K562 (cell line): ENCODE measurements at regions not wholly inside any gene's neighbourhood (a gene's known extent, or its start where the extent isn't known, plus 50 kb on each side); places are given as distances from the start of the nearest gene placed in this dataset.

ENCODE experiments used
- ATAC-seq: fragments of 200-7000 bp; cut with Tn5 transposase; 3 replicates; pipeline ENCODE4 v1.9.1; 2020; ENCODE audit warnings: moderate library complexity
- BruUV-seq: library from RNA; stranded (reverse); fragments of 400-500 nt; replicated peaks from 2 replicates; lab custom pipeline; 2021; lab: Mats Ljungman, UMichigan
- CTCF ChIA-PET: fragments of 300-600 bp; formaldehyde crosslinking; extraction: SDS; loops from one replicate; lab custom pipeline; 2021; ENCODE audit warnings: low intra/inter-chr PET ratio; lab: Yijun Ruan, JAX
- POLR2A ChIA-PET: fragments of 300-600, 350-650 bp; sonication (Branson Sonifier 250); formaldehyde crosslinking; extraction: SDS; loops from one replicate; lab custom pipeline; 2021; ENCODE audit warnings: antibody characterized with exemption, inconsistent platforms; lab: Yijun Ruan, JAX
- DNase-seq, 4 experiments: peaks; one replicate each; pipeline versions ENCODE4 v3.0.0 to v3.0.0-alpha.2; 2011 to 2018; ENCODE audit warnings: low spot score in 3 of 4, mixed read lengths in 3 of 4; ENCODE audit errors: extremely low read depth in 1 of 4
- FAIRE-seq: peaks from 2 replicates; lab custom pipeline; 2011; peaks lifted over from hg19 to GRCh38; lab: Jason Lieb, UNC
- H2AFZ ChIP-seq: 2 replicates; pipeline ENCODE4 v1.6.0; 2011; ENCODE audit warnings: low read depth, low read length, control low read depth, inconsistent platforms
- H3K27ac ChIP-seq: fragments of 200-600 bp; 3 replicates; pipeline ENCODE4 v1.8.0; 2011; ENCODE audit warnings: low read depth, mild to moderate bottlenecking, control low read depth, inconsistent platforms, low read length, moderate library complexity, mixed read lengths; ENCODE audit errors: extremely low read depth
- H3K27me3 ChIP-seq, 2 experiments: fragments of 300-600 bp in 1 of 2; 2 replicates in 1 of 2; 3 replicates in 1 of 2; pipeline versions ENCODE4 v1.6.0 to v1.8.0; 2011; ENCODE audit warnings: inconsistent platforms in 2 of 2, low read length in 2 of 2, mild to moderate bottlenecking in 1 of 2, mixed read lengths in 1 of 2, moderate library complexity in 1 of 2; ENCODE audit not compliant: control insufficient read depth in 2 of 2, insufficient read depth in 2 of 2
- H3K36me3 ChIP-seq: fragments of 300-600 bp; 3 replicates; pipeline ENCODE4 v1.8.0; 2011; ENCODE audit warnings: mild to moderate bottlenecking, low read length, inconsistent platforms; ENCODE audit not compliant: control insufficient read depth, insufficient read depth
- H3K4me1 ChIP-seq, 2 experiments: fragments of 200-600 bp in 1 of 2; replicated peaks in 1 of 2; 2 replicates in 1 of 2; 3 replicates in 1 of 2; pipeline versions ENCODE4 v1.5.1 to v1.8.0; 2011; ENCODE audit warnings: inconsistent platforms in 2 of 2, low read length in 2 of 2, mild to moderate bottlenecking in 1 of 2, mixed read lengths in 1 of 2, moderate library complexity in 1 of 2; ENCODE audit not compliant: control insufficient read depth in 2 of 2, insufficient read depth in 2 of 2
- H3K4me2 ChIP-seq: 2 replicates; pipeline ENCODE4 v1.6.1; 2011; ENCODE audit warnings: low read length, control low read depth, inconsistent platforms, mixed read lengths; ENCODE audit not compliant: insufficient read depth
- H3K4me3 ChIP-seq: fragments of 200-600 bp; sonication (generic), shearing (Covaris generic); 2 replicates; pipeline ENCODE4 v1.5.1; 2016; ENCODE audit warnings: control low read depth, inconsistent platforms
- H3K79me2 ChIP-seq: fragments of 200-600 bp; 3 replicates; pipeline ENCODE4 v1.8.0; 2011; ENCODE audit warnings: low read length, inconsistent platforms; ENCODE audit not compliant: control insufficient read depth, insufficient read depth
- H3K9ac ChIP-seq, 2 experiments: 2 replicates each; pipeline versions ENCODE4 v1.6.0 to v1.6.1; 2011; ENCODE audit warnings: low read depth in 2 of 2, low read length in 2 of 2, control low read depth in 1 of 2, inconsistent platforms in 1 of 2, mild to moderate bottlenecking in 1 of 2, mixed read lengths in 1 of 2; ENCODE audit not compliant: insufficient read depth in 1 of 2
- H3K9me1 ChIP-seq: one replicate; pipeline ENCODE4 v1.6.0; 2011; ENCODE audit warnings: inconsistent platforms, mild to moderate bottlenecking, low read length, moderate library complexity; ENCODE audit not compliant: control insufficient read depth, insufficient read depth
- H3K9me3 ChIP-seq: replicated peaks from 2 replicates; pipeline ENCODE4 v1.5.1; 2011; ENCODE audit warnings: low read depth, low read length, inconsistent platforms; ENCODE audit not compliant: control insufficient read depth, insufficient read depth
- H4K20me1 ChIP-seq: replicated peaks from 2 replicates; pipeline ENCODE4 v1.6.1; 2011; ENCODE audit warnings: low read length, inconsistent platforms, mixed read lengths; ENCODE audit not compliant: control insufficient read depth, insufficient read depth
- ARHGAP35 ChIP-seq: fragments of 450-650 bp; IDR thresholded peaks from 2 replicates; pipeline ENCODE4 v1.6.1; 2018; ENCODE audit not compliant: partially characterized antibody
- CSDE1 ChIP-seq, 2 experiments: fragments of 450-650 bp; IDR thresholded peaks; 2 replicates each; pipeline ENCODE4 v1.6.1; 2016; ENCODE audit warnings: mild to moderate bottlenecking in 1 of 2
- ELF2 ChIP-seq: fragments of 250-450 bp; sonication (Bioruptor Pico); IDR thresholded peaks from 2 replicates; pipeline ENCODE4 v1.5.0; 2021; ENCODE audit warnings: mild to moderate bottlenecking
- ETS1 ChIP-seq: conservative IDR thresholded peaks from 2 replicates; pipeline ENCODE4 v1.6.1; 2011; ENCODE audit warnings: low read depth, mild to moderate bottlenecking, low read length; ENCODE audit not compliant: control insufficient read depth
- FOXP4 ChIP-seq: sonication (generic); formaldehyde crosslinking; IDR thresholded peaks from 2 replicates; pipeline ENCODE4 v1.8.0; 2022; ENCODE audit warnings: mild to moderate bottlenecking, missing genetic modification reagents, borderline replicate concordance
- IRF1 ChIP-seq: sonication (generic); formaldehyde crosslinking; IDR thresholded peaks from 2 replicates; pipeline ENCODE4 v1.8.0; 2022; ENCODE audit warnings: missing genetic modification reagents, mild to moderate bottlenecking, borderline replicate concordance
- MAX ChIP-seq: sonication (generic); formaldehyde crosslinking; IDR thresholded peaks from 2 replicates; pipeline ENCODE4 v1.9.0; 2022; ENCODE audit warnings: mild to moderate bottlenecking, missing genetic modification reagents
- NCOA6 ChIP-seq: fragments of 450-650 bp; IDR thresholded peaks from 2 replicates; pipeline ENCODE4 v1.6.1; 2017; ENCODE audit warnings: mild to moderate bottlenecking
- NFXL1 ChIP-seq: fragments of 450-650 bp; formaldehyde crosslinking; IDR thresholded peaks from 2 replicates; pipeline ENCODE4 v1.4.0; 2021; ENCODE audit warnings: mild to moderate bottlenecking
- NRF1 ChIP-seq, 2 experiments: fragments of 450-650 bp; IDR thresholded peaks in 1 of 2; conservative IDR thresholded peaks in 1 of 2; 2 replicates each; pipeline ENCODE4 v1.6.1; 2014; ENCODE audit warnings: mild to moderate bottlenecking in 2 of 2
- RBM34 ChIP-seq: fragments of 200-400 bp; formaldehyde crosslinking; IDR thresholded peaks from 2 replicates; pipeline ENCODE4 v1.6.1; 2018; ENCODE audit warnings: low read length, borderline replicate concordance; ENCODE audit not compliant: insufficient read depth
- SREBF1 ChIP-seq: fragments of 150-350 bp; IDR thresholded peaks from 2 replicates; pipeline ENCODE4 v1.6.1; 2014; ENCODE audit warnings: antibody characterized with exemption, low read depth, low read length, borderline replicate concordance
- TSC22D4 ChIP-seq: fragments of 450-650 bp; IDR thresholded peaks from 2 replicates; pipeline ENCODE4 v1.6.1; 2016; ENCODE audit warnings: missing genetic modification characterization, missing biosample characterization, control low read depth
- ZNF121 ChIP-seq: sonication (generic); formaldehyde crosslinking; conservative IDR thresholded peaks from 2 replicates; pipeline ENCODE4 v1.8.0; 2022; ENCODE audit warnings: missing genetic modification reagents
- ZNF217 ChIP-seq: sonication (generic); formaldehyde crosslinking; IDR thresholded peaks from 2 replicates; pipeline ENCODE4 v1.8.0; 2022; ENCODE audit warnings: mild to moderate bottlenecking, missing genetic modification reagents
- ZNF384 ChIP-seq: IDR thresholded peaks from 2 replicates; pipeline ENCODE4 v1.6.1; 2012; ENCODE audit warnings: low read depth, low read length, improper control_type of control experiment
- WGBS: fragments of 100-300 bp; shearing (Covaris generic); methylation state at CpG from one replicate; pipeline ENCODE4 v1.1.6; 2016; ENCODE audit warnings: low coverage, mixed read lengths; ENCODE audit not compliant: insufficient coverage; ENCODE audit errors: missing lambda C conversion rate; 5-methylcytosine and 5-hydroxymethylcytosine counted together
- in situ Hi-C: fragments of 300-500 bp; cut with MboI; formaldehyde crosslinking; loops from 4 replicates; pipeline ENCODE4 v1.15.0; 2018; ENCODE audit warnings: inconsistent platforms, mixed read lengths
- intact Hi-C: fragments of 100-400 bp; cut with micrococcal nuclease; formaldehyde crosslinking; loops from 2 replicates; pipeline ENCODE4 v1.14.2; 2022

GRCh38 chr1:219987325-219987724 lies 59.0 kb upstream of the SLC30A10 start (continued):
- no peak for TF ChIP-seq MAX
- TF ChIP-seq TSC22D4 (tag) = no peak
- TF ChIP-seq RBM34 = no peak
- no peak for TF ChIP-seq ARHGAP35

- H3K9ac ChIP-seq = no peak overlapping the region
- H4K20me1 ChIP-seq = no peaks in the 10 kb centered on the region
- H2AFZ ChIP-seq = no peak overlapping the region
- intact Hi-C loops = no loop called here
- H3K27ac ChIP-seq = no peak overlapping the region
- WGBS = 65% methylated on average over 2 of the region's 3 CpGs
- no peak for DNase-seq
- no peak for TF ChIP-seq FOXP4 (CRISPR knock-in tag)
- no peak for TF ChIP-seq IRF1 (CRISPR knock-in tag)
- TF ChIP-seq ZNF217 (CRISPR knock-in tag) = no peak
- TF ChIP-seq SREBF1 = no peak
- TF ChIP-seq ELF2 (CRISPR knock-in tag) = no peak
- no peak for TF ChIP-seq ETS1
- no peak for TF ChIP-seq NFXL1 (CRISPR knock-in tag)
- no peak for TF ChIP-seq ZNF121 (CRISPR knock-in tag)
- TF ChIP-seq ZNF384 = no peak
- TF ChIP-seq NRF1 (conservative IDR thresholded peaks at IDR 0.05 in 1 of 2, IDR thresholded peaks at IDR 0.05 in 1 of 2) = no peak
- no peak for TF ChIP-seq NCOA6
- no peak for TF ChIP-seq CSDE1 (IDR thresholded peaks at IDR 0.05)
- TF ChIP-seq, all 486 proteins: peak for 0
- Histone ChIP-seq H3K4me3 (no peak overlapping the region), H3K9me3 (no peaks in the 10 kb centered on the region), H3K36me3 (peaks cover 90% of the 10 kb centered on the region), H3K4me2 (no peak overlapping the region), H3K27me3 (no peaks in the 10 kb centered on the region), H3K9me1 (no peaks in the 10 kb centered on the region), H3K79me2 (no peaks in the 10 kb centered on the region), H3K4me1 (no peaks in the 10 kb centered on the region)
- ChIA-PET POLR2A (interaction anchor here (0.7 to 1.3 kb wide), 2 partner anchors 8 to 9 kb away, joined by 3 to 4 read pairs; no protein-coding TSS in a partner anchor), CTCF (no interaction called here)
- no peak for ATAC-seq
- in situ Hi-C loops = no loop called here
- BruUV-seq = no TSS peak
- no peak for FAIRE-seq
Observed at GRCh38 chr1:219985169-219985568, 56.8 kb upstream of the SLC30A10 start.
